Mucosa of gallbladder (tissue), 1 donor: ENCODE measurements at regions not wholly inside any gene's neighbourhood (a gene's known extent, or its start where the extent isn't known, plus 50 kb on each side); places are given as distances from the start of the nearest gene placed in this dataset.
"Not testable (repeated sequence)": the region's sequence is repeated elsewhere in the genome, so short reads cannot be mapped to it uniquely, and the experiment has no call there.

Experiments
- DNase-seq: peaks from one replicate; pipeline ENCODE4 v3.0.0-alpha.2; 2020; ENCODE audit warnings: low spot score
- donor health status: DM: no; HTN: no; CAD: no.

DNA sequence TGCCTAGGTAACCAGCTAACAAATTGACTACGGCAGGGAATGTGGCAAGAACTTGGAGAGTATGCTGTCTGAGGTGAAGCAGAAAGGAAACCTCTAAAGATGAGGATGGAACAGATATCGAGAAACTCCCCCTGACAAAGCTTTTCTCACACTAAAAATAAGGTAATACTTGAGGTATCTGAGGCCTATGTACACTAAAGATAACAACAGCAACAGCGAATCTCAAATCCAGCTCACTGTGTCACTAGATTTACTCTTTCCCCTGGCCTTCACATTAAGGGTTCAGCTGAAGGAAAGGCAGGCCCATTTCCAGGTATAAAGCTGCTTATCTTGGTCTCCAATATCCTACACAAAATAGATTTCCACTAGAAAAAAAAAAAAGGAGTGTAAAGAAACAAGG is 518.0 kb downstream of the KCNT2 start:
- no peak for DNase-seq

GRCh38 chr1:196088541-196088940 is 519.7 kb downstream of the KCNT2 start:
- no peak for DNase-seq

GRCh38 chr1:196078691-196079090 is 529.5 kb downstream of the KCNT2 start:
- no peak for DNase-seq

DNA sequence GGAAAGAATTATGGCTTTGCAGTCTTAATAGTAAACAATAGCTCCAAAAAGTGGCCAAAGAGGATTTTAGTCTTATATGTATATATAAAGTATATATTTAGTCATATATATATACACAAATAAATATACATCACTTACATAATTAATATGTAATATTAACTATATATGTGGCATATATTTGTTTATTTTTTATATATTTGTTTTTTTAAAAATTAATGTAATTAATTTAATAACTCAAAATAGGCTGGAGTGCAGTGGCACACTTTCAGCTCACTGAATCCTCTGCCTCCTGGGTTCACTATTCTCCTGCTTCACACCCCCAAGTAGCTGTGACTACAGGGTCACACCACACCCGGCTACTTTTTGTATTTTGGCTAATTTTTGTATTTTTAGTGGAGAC is 532.6 kb downstream of the KCNT2 start:
- no peak for DNase-seq

- DNase-seq, result no peak
Measured at GRCh38 chr1:196074182-196074581, 534.1 kb downstream of the KCNT2 start.

GRCh38 chr1:196071447-196071846 is 536.8 kb downstream of the KCNT2 start:
- DNase-seq, result no peak

- DNase-seq, result no peak
Measured at GRCh38 chr1:196070940-196071339, 537.3 kb downstream of the KCNT2 start.

GRCh38 chr1:196063952-196064351 is 544.3 kb downstream of the KCNT2 start:
- DNase-seq, result no peak

- no peak for DNase-seq
Measured at GRCh38 chr1:196063294-196063693, 544.9 kb downstream of the KCNT2 start.

DNA sequence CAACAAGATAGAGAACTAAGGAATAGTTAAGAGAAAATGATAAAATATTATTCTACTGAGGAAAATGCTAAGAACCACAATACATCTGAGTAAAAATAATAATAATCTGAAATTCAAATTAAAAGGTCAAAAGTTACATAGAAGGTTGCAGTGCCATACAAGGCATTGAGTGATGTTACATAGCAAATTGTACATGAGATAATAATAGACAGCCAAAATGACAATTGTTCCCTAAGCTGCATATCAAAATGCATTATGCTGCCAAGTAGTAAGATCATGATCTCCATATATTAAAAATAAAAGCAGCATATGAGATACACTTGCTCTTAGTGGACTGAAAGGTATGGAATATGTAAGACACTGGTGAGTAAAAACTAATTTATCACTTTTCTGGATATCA is 547.7 kb downstream of the KCNT2 start:
- DNase-seq, result no peak

- DNase-seq, result no peak
Measured at GRCh38 chr1:196059210-196059609, 549.0 kb downstream of the KCNT2 start.

- no peak for DNase-seq
Measured at GRCh38 chr1:196056966-196057365, 551.3 kb downstream of the KCNT2 start.

- no peak for DNase-seq
Measured at GRCh38 chr1:196049407-196049806, 558.8 kb downstream of the KCNT2 start.

- no peak for DNase-seq
Measured at GRCh38 chr1:196043268-196043667, 565.0 kb downstream of the KCNT2 start.

- no peak for DNase-seq
Measured at GRCh38 chr1:196034080-196034706, 574.0 kb downstream of the KCNT2 start.

- not testable (repeated sequence) for DNase-seq
Measured at GRCh38 chr1:196031387-196031786, 576.9 kb downstream of the KCNT2 start.

DNA sequence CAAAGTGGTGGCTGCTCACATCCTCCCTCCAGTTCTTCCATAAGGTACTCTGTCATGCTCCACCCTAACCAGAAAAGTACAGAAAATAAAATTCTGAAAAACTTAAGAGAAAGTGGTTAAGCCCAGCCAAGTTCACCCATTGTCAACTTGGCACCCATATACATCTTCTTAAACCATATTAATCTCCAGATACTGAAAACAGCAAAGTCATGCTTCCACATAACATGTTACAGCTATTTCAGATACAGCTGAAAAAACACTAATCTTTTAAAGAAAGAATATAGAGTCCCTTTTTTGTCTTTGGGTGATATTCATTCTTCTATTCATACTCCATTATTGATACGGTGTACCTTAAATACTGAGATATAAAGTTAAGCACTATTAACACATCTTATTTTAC is 577.8 kb downstream of the KCNT2 start:
- DNase-seq, result no peak

- DNase-seq, result no peak
Measured at GRCh38 chr1:196029410-196029809, 578.8 kb downstream of the KCNT2 start.

- no peak for DNase-seq
Measured at GRCh38 chr1:196027127-196027526, 581.1 kb downstream of the KCNT2 start.

DNA sequence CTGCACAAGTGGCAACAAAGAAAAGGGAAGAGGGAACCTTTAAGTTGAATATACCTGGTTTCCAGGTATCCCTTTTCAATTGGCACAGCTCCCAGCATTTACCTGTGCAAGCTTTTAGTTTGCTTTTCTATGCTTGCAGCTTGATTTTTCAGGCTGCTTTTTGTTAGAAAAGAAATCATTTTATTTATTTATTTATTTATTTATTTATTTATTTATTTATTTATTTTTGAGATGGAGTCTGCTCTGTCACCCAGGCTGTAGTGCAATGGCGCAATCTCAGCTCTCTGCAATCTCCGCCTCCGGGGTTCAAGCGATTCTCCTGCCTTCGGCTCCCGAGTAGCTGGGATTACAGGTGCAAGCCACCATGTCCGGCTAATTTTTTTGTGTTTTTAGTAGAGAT is 587.1 kb downstream of the KCNT2 start:
- not testable (repeated sequence) for DNase-seq

DNA sequence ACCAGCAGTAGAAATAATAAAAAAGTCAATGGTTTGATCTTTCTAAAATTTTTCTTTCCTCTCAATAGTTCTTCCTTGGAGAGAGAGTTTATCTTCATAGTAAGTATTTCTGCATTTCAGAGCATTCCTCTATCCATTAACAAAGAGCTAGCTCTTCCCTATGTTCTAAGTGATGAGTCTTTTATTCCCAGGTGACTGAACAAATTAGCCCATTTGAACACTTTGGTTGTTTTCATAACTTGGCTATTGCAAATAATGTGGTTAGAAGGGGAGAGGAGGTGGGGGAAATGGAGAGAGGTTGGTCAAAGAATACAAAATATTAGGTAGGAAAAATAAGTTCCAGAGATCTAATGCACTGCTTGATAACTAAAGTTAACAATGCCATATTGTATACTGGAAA is 598.9 kb downstream of the KCNT2 start:
- no peak for DNase-seq

DNA sequence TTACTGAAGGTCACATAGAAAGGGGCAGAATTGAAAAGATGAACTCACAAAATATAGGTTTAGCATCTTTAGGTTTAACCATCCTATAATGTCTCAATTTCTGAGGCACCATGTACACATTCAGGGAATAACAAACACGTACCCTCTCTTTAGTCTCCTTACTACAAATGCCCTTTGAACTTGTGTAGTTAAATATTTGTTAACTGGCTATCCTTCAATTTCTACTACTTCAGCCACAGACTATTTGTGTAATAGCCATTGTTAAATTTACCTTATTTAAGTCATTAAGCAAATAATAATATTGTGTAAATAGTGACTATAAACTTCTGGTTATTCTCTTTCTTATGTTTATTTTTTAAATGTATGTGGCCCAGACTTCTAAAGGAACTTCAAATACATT is 600.5 kb downstream of the KCNT2 start:
- DNase-seq, result no peak

DNA sequence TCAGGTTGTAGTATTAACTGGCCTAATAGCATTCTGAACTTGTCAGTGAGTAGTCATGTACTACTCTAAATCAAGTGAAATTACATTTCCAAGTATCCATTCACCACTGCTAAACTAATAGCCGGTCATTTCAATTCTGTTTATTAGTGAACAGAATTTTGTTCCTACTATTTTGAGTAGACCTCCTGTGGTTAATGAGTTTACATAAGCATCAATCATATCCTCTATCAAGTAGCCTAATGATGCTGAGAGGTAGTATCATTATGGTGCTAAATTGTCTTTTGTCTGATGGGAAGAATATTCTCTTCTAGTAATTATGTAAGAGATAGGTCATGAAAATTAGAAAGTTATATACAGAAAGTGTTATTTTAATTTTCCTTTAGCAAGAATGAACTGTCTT is 602.8 kb downstream of the KCNT2 start:
- DNase-seq, result no peak

- not testable (repeated sequence) for DNase-seq
Measured at GRCh38 chr1:196004388-196004787, 603.9 kb downstream of the KCNT2 start.
